ENCODE measurements at regions not wholly inside any gene's neighbourhood (a gene's known extent, or its start where the extent isn't known, plus 50 kb on each side); places are given as distances from the start of the nearest gene placed in this dataset.

DNA sequence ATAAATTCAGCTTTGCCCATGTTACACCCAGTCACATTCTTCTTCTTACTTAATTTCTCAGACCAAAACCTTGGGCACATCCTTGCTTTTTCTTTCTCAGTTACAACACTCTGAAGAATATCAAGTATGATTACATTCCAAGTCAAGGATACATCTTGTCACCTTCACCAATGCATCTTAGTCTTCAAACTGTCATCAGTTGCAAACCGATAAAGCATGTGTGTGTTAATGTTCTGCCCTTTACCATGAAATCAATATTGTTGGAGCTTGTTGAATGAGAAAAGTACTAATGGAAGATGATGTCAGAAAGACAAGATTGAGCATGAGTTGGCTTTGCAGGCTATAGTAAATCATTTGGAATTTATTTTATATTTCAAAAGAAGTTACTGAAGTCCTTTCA lies 764.6 kb downstream of the NCAM2 start:
- H3K79me2 ChIP-seq (ENCODE audit: insufficient read depth, low read length), result no peaks in the 10 kb centered on the region
- ChIA-PET RAD21 (ENCODE audit: low non-redundant PET in 1 of 2, low total read pairs in 2 of 2, uncharacterized antibody in 2 of 2, unreplicated experiment in 2 of 2) (no interaction called here), POLR2A (no interaction called here), CTCF (no interaction called here)
- no peak for ATAC-seq
- no peaks in the 10 kb centered on the region for H3K4me1 ChIP-seq (ENCODE audit: control insufficient read depth in 1 of 2, insufficient read depth in 2 of 2, low read length in 2 of 2)
- H3K9me2 ChIP-seq (ENCODE audit: insufficient read depth), result no peaks in the 10 kb centered on the region
- H3K4me2 ChIP-seq (ENCODE audit: low read length), result no peak overlapping the region
- peaks cover 22 to 32% of the 10 kb centered on the region in 2 experiments; a peak in 2 of 4 replicates for H3K9me3 ChIP-seq (ENCODE audit: control insufficient read depth in 1 of 2, insufficient read depth in 1 of 2, low read depth in 1 of 2, low read length in 2 of 2)
- intact Hi-C loops (cut with micrococcal nuclease), result no loop called here
- TF ChIP-seq CEBPB (IDR thresholded peaks at IDR 0.05; ENCODE audit: low read depth) (no peak), ZFX (IDR thresholded peaks at IDR 0.05) (no peak), TCF7L2 (IDR thresholded peaks at IDR 0.05; ENCODE audit: borderline replicate concordance, extremely low read depth, insufficient read depth, insufficient read length) (no peak)
- TF ChIP-seq, protein P1, sequence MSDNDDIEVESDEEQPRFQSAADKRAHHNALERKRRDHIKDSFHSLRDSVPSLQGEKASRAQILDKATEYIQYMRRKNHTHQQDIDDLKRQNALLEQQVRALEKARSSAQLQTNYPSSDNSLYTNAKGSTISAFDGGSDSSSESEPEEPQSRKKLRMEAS (IDR thresholded peaks at IDR 0.05), result no peak
- no peak overlapping the region for H3K4me3 ChIP-seq (replicated peaks in 1 of 2; ENCODE audit: low read depth in 1 of 2, low read length in 2 of 2)
- no TSS peak for BruUV-seq (replicated peaks)
- no peaks in the 10 kb centered on the region for H4K20me1 ChIP-seq (ENCODE audit: insufficient read depth)
- H2AFZ ChIP-seq (ENCODE audit: low read depth, low read length, poor library complexity, severe bottlenecking), result no peak overlapping the region
- H3K36me3 ChIP-seq (ENCODE audit: control insufficient read depth in 1 of 2, insufficient read depth in 2 of 2, low read length in 2 of 2), result no peaks in the 10 kb centered on the region
- H3K9ac ChIP-seq (ENCODE audit: low read length), result no peak overlapping the region
- DNase-seq (ENCODE audit: low read depth, low spot score), result no peak
- no peak overlapping the region for H3K27ac ChIP-seq (ENCODE audit: low read depth, low read length)
- H3K27me3 ChIP-seq (ENCODE audit: insufficient read depth, low read length), result no peaks in the 10 kb centered on the region

DNA sequence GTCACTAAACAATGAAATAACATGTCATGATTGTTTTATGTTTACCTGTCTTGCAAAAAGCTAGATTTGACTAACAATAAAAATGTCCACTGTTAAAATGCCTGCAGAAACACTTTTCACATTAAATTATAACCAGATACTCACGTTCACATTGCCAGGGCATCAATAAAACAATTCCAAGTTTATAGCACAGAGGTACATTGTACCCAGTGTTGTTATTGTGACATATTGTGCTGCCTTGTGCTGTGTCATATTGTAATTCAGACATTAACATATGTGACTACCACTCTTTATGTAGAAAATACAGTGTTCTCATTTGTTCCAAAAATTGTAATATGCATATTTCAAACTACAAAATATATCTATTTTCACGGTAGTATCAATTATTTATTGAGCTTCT lies 766.1 kb downstream of the NCAM2 start:
- H3K4me1 ChIP-seq (ENCODE audit: control insufficient read depth in 1 of 2, insufficient read depth in 2 of 2, low read length in 2 of 2), result no peaks in the 10 kb centered on the region
- ChIA-PET POLR2A (no interaction called here), CTCF (no interaction called here), RAD21 (ENCODE audit: low non-redundant PET in 1 of 2, low total read pairs in 2 of 2, uncharacterized antibody in 2 of 2, unreplicated experiment in 2 of 2) (no interaction called here)
- no peak overlapping the region for H3K4me2 ChIP-seq (ENCODE audit: low read length)
- H3K79me2 ChIP-seq (ENCODE audit: insufficient read depth, low read length), result no peaks in the 10 kb centered on the region
- H3K9me3 ChIP-seq (ENCODE audit: control insufficient read depth in 1 of 2, insufficient read depth in 1 of 2, low read depth in 1 of 2, low read length in 2 of 2), result peaks cover 15 to 36% of the 10 kb centered on the region in 2 experiments; a peak in 2 of 4 replicates
- ATAC-seq (no peak), DNase-seq (ENCODE audit: low read depth, low spot score) (no peak)
- H3K36me3 ChIP-seq (ENCODE audit: control insufficient read depth in 1 of 2, insufficient read depth in 2 of 2, low read length in 2 of 2), result no peaks in the 10 kb centered on the region
- no TSS peak for BruUV-seq (replicated peaks)
- H2AFZ ChIP-seq (ENCODE audit: low read depth, low read length, poor library complexity, severe bottlenecking), result no peak overlapping the region
- no peak overlapping the region for H3K9ac ChIP-seq (ENCODE audit: low read length)
- H3K27ac ChIP-seq (ENCODE audit: low read depth, low read length), result no peak overlapping the region
- no peak overlapping the region for H3K4me3 ChIP-seq (replicated peaks in 1 of 2; ENCODE audit: low read depth in 1 of 2, low read length in 2 of 2)
- no peaks in the 10 kb centered on the region for H3K9me2 ChIP-seq (ENCODE audit: insufficient read depth)
- no peaks in the 10 kb centered on the region for H3K27me3 ChIP-seq (ENCODE audit: insufficient read depth, low read length)
- no peaks in the 10 kb centered on the region for H4K20me1 ChIP-seq (ENCODE audit: insufficient read depth)
- intact Hi-C loops (cut with micrococcal nuclease), result no loop called here
- TF ChIP-seq FOSL1 (IDR thresholded peaks at IDR 0.05; ENCODE audit: low read depth) (no peak), RAD21 (IDR thresholded peaks at IDR 0.05; ENCODE audit: low read depth) (no peak), YY1 (IDR thresholded peaks at IDR 0.05; ENCODE audit: extremely low read depth, insufficient replicate concordance, low read depth, low read length) (no peak), SRF (IDR thresholded peaks at IDR 0.05; ENCODE audit: low read depth) (no peak), SIN3A (IDR thresholded peaks at IDR 0.05; ENCODE audit: low read depth) (no peak), EZH2 (IDR thresholded peaks at IDR 0.05) (no peak), POLR2A (IDR thresholded peaks at IDR 0.05; ENCODE audit: borderline replicate concordance, extremely low read depth, insufficient read depth, insufficient read length) (no peak), CBX3 (IDR thresholded peaks at IDR 0.05; ENCODE audit: low read depth) (no peak), ELF1 (IDR thresholded peaks at IDR 0.05; ENCODE audit: borderline replicate concordance, low read depth) (no peak), EGR1 (IDR thresholded peaks at IDR 0.05; ENCODE audit: low read depth) (no peak), EZH2phosphoT487 (IDR thresholded peaks at IDR 0.05; ENCODE audit: borderline replicate concordance) (no peak), JUND (IDR thresholded peaks at IDR 0.05) (no peak), ZFX (IDR thresholded peaks at IDR 0.05) (no peak)
- TF ChIP-seq, protein P2, sequence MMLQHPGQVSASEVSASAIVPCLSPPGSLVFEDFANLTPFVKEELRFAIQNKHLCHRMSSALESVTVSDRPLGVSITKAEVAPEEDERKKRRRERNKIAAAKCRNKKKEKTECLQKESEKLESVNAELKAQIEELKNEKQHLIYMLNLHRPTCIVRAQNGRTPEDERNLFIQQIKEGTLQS (IDR thresholded peaks at IDR 0.05), result no peak
- TF ChIP-seq, protein P3, sequence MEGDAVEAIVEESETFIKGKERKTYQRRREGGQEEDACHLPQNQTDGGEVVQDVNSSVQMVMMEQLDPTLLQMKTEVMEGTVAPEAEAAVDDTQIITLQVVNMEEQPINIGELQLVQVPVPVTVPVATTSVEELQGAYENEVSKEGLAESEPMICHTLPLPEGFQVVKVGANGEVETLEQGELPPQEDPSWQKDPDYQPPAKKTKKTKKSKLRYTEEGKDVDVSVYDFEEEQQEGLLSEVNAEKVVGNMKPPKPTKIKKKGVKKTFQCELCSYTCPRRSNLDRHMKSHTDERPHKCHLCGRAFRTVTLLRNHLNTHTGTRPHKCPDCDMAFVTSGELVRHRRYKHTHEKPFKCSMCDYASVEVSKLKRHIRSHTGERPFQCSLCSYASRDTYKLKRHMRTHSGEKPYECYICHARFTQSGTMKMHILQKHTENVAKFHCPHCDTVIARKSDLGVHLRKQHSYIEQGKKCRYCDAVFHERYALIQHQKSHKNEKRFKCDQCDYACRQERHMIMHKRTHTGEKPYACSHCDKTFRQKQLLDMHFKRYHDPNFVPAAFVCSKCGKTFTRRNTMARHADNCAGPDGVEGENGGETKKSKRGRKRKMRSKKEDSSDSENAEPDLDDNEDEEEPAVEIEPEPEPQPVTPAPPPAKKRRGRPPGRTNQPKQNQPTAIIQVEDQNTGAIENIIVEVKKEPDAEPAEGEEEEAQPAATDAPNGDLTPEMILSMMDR (IDR thresholded peaks at IDR 0.05 in 2 of 3, conservative IDR thresholded peaks at IDR 0.05 in 1 of 3; ENCODE audit: borderline replicate concordance in 1 of 3, insufficient read depth in 1 of 3, low read depth in 2 of 3, low read length in 2 of 3), result no peak
- TF ChIP-seq, protein P1 (IDR thresholded peaks at IDR 0.05), result no peak
- TF ChIP-seq, protein P4, sequence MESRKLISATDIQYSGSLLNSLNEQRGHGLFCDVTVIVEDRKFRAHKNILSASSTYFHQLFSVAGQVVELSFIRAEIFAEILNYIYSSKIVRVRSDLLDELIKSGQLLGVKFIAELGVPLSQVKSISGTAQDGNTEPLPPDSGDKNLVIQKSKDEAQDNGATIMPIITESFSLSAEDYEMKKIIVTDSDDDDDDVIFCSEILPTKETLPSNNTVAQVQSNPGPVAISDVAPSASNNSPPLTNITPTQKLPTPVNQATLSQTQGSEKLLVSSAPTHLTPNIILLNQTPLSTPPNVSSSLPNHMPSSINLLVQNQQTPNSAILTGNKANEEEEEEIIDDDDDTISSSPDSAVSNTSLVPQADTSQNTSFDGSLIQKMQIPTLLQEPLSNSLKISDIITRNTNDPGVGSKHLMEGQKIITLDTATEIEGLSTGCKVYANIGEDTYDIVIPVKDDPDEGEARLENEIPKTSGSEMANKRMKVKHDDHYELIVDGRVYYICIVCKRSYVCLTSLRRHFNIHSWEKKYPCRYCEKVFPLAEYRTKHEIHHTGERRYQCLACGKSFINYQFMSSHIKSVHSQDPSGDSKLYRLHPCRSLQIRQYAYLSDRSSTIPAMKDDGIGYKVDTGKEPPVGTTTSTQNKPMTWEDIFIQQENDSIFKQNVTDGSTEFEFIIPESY (IDR thresholded peaks at IDR 0.05; ENCODE audit: extremely low read depth, insufficient replicate concordance, low read length), result no peak

All from HCT116 (cell line).